Right atrium auricular region (tissue), 2 donors: ENCODE measurements at regions not wholly inside any gene's neighbourhood (a gene's known extent, or its start where the extent isn't known, plus 50 kb on each side); places are given as distances from the start of the nearest gene placed in this dataset.

Experiments used
- DNase-seq: peaks from one replicate; pipeline ENCODE4 v3.0.0-alpha.2; 2019; ENCODE audit warnings: low spot score
- H3K27ac ChIP-seq, 2 donors: fragments of 200-600 bp; sonication (generic); 1 replicate in 1 of 2; 2 replicates in 1 of 2; pipeline ENCODE4 v1.5.1; 2016 to 2019
- H3K27me3 ChIP-seq, 2 donors: fragments of 200-600 bp; sonication (generic); one replicate each; pipeline versions ENCODE4 v1.5.1 to v1.6.0; 2017 to 2019
- H3K36me3 ChIP-seq: fragments of 200-600 bp; sonication (generic); one replicate; pipeline ENCODE4 v1.5.1; 2016
- H3K4me1 ChIP-seq, 2 donors: fragments of 200-600 bp; sonication (generic); one replicate each; pipeline versions ENCODE4 v1.5.1 to v1.6.0; 2017 to 2019
- H3K4me3 ChIP-seq, 2 donors: fragments of 200-600 bp; sonication (generic); 1 replicate in 1 of 2; 2 replicates in 1 of 2; pipeline ENCODE4 v1.5.1; 2017 to 2019; ENCODE audit warnings: mild to moderate bottlenecking in 1 of 2, moderate library complexity in 1 of 2
- H3K9me3 ChIP-seq, 2 donors: fragments of 200-600 bp; sonication (generic); one replicate each; pipeline ENCODE4 v1.5.1; 2019
- CTCF ChIP-seq, 2 donors: fragments of 200-600 bp; sonication (generic); IDR thresholded peaks; one replicate each; pipeline ENCODE4 v1.5.1; 2019; ENCODE audit warnings: antibody characterized with exemption in 2 of 2

GRCh38 chr1:60133000-60133673 is 59.6 kb upstream of the C1orf87 start:
- H3K27ac ChIP-seq = no peak overlapping the region
- TF ChIP-seq CTCF (IDR thresholded peaks at IDR 0.05) = no peak

GRCh38 chr1:60132108-60132507 is 58.5 kb upstream of the C1orf87 start:
- Histone ChIP-seq H3K9me3 (no peaks in the 10 kb centered on the region), H3K27me3 (no peaks in the 10 kb centered on the region), H3K4me1 (no peaks in the 10 kb centered on the region), H3K36me3 (no peaks in the 10 kb centered on the region), H3K27ac (no peak overlapping the region), H3K4me3 (no peak overlapping the region)
- DNase-seq = no peak
- no peak for TF ChIP-seq CTCF (IDR thresholded peaks at IDR 0.05)

More at GRCh38 chr1:60133000-60133673, 59.6 kb upstream of the C1orf87 start:
- H3K4me1 ChIP-seq = no peaks in the 10 kb centered on the region
- H3K27me3 ChIP-seq = no peaks in the 10 kb centered on the region
- H3K4me3 ChIP-seq = no peak overlapping the region
- no peaks in the 10 kb centered on the region for H3K36me3 ChIP-seq
- no peak for DNase-seq
- H3K9me3 ChIP-seq = no peaks in the 10 kb centered on the region

- no peaks in the 10 kb centered on the region for H3K27me3 ChIP-seq
- no peaks in the 10 kb centered on the region for H3K4me1 ChIP-seq
- H3K36me3 ChIP-seq = no peaks in the 10 kb centered on the region
- no peaks in the 10 kb centered on the region for H3K9me3 ChIP-seq
- no peak for TF ChIP-seq CTCF (IDR thresholded peaks at IDR 0.05)
- no peak overlapping the region for H3K27ac ChIP-seq
- no peak overlapping the region for H3K4me3 ChIP-seq
- no peak for DNase-seq
Measured at GRCh38 chr1:60130703-60131102, 57.1 kb upstream of the C1orf87 start.

GRCh38 chr1:60129911-60130310 is 56.3 kb upstream of the C1orf87 start:
- H3K4me1 ChIP-seq = no peaks in the 10 kb centered on the region
- H3K9me3 ChIP-seq = no peaks in the 10 kb centered on the region
- H3K4me3 ChIP-seq = no peak overlapping the region
- H3K36me3 ChIP-seq = no peaks in the 10 kb centered on the region
- no peak for TF ChIP-seq CTCF (IDR thresholded peaks at IDR 0.05)
- no peak for DNase-seq
- no peak overlapping the region for H3K27ac ChIP-seq
- H3K27me3 ChIP-seq = no peaks in the 10 kb centered on the region

GRCh38 chr1:60126723-60127122 is 53.2 kb upstream of the C1orf87 start:
- Histone ChIP-seq H3K9me3 (no peaks in the 10 kb centered on the region), H3K27ac (no peak overlapping the region), H3K36me3 (no peaks in the 10 kb centered on the region), H3K4me3 (no peak overlapping the region), H3K27me3 (no peaks in the 10 kb centered on the region), H3K4me1 (no peaks in the 10 kb centered on the region)
- TF ChIP-seq CTCF (IDR thresholded peaks at IDR 0.05) = peak in 1 of 2 donors; percentile 29
- DNase-seq = no peak
